ENCODE measurements at regions not wholly inside any gene's neighbourhood (a gene's known extent, or its start where the extent isn't known, plus 50 kb on each side); places are given as distances from the start of the nearest gene placed in this dataset.

DNA sequence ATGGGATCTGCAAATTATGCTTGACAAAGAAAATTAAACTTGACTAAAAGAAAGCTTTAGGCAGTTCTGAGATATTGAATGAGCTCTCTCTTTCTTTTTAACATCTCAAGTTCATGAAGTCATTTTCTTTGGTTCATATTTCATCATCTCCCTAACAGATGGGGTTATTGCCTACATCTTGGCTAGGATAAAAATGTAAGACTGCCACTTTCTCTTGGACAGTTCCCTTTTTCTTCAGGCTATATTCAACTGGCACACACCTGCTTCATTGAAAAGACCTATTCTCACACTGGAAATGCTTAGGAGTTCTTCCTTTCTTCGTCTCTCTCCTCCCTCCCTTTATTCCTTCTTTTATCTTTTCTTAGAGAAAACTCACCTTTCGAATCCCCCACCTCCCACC, 355.9 kb upstream of the SEL1L start:
- TF ChIP-seq CTCF (IDR thresholded peaks at IDR 0.05), result no peak
- no peak for TF ChIP-seq POLR2A (IDR thresholded peaks at IDR 0.05)
